ENCODE measurements at regions not wholly inside any gene's neighbourhood (a gene's known extent, or its start where the extent isn't known, plus 50 kb on each side); places are given as distances from the start of the nearest gene placed in this dataset.

- no peak for ATAC-seq
- H3K36me3 Mint-ChIP-seq = no peaks in the 10 kb centered on the region
These were observed 959.0 kb downstream of the GRIK2 start for GRCh38 chr6:102352552-102352951.

DNA sequence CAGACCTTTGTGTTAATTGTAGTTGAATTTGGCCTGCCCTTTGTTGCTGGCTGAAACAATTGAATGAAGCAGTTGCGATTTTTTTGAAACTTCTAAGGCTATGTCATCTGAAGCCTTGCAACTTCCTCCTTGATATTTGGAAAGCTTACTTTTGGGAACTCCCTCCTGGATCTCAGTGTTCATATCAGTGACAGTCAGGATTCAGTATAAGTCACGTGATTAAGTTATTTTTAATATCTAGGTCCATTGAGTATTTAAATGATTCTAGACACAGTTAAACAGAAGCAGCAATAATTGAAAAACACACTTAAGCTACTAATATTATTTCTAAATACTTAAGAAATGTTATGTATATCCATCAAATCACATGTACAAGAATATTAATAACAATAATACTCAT is 951.3 kb downstream of the GRIK2 start:
- no peak for DNase-seq (ENCODE audit: low spot score in 2 of 2)
- Mint-ChIP-seq H3K4me3 (no peak overlapping the region), H3K4me1 (no peaks in the 10 kb centered on the region), H3K36me3 (no peaks in the 10 kb centered on the region), H3K27ac (no peak overlapping the region), H3K9me3 (peaks cover 16% of the 10 kb centered on the region)
- no peak for ATAC-seq

More at GRCh38 chr6:102352552-102352951, 959.0 kb downstream of the GRIK2 start:
- Mint-ChIP-seq H3K4me1 (no peaks in the 10 kb centered on the region), H3K9me3 (peaks cover 9% of the 10 kb centered on the region), H3K4me3 (no peak overlapping the region), H3K27ac (no peak overlapping the region)
- no peak for DNase-seq (ENCODE audit: low spot score in 2 of 2)

GRCh38 chr6:102340311-102340710 is 946.8 kb downstream of the GRIK2 start:
- DNase-seq (ENCODE audit: low spot score in 2 of 2) (no peak), ATAC-seq (no peak)
- Mint-ChIP-seq H3K4me3 (no peak overlapping the region), H3K4me1 (no peaks in the 10 kb centered on the region), H3K36me3 (no peaks in the 10 kb centered on the region), H3K27ac (no peak overlapping the region), H3K9me3 (peaks cover 3% of the 10 kb centered on the region)

DNA sequence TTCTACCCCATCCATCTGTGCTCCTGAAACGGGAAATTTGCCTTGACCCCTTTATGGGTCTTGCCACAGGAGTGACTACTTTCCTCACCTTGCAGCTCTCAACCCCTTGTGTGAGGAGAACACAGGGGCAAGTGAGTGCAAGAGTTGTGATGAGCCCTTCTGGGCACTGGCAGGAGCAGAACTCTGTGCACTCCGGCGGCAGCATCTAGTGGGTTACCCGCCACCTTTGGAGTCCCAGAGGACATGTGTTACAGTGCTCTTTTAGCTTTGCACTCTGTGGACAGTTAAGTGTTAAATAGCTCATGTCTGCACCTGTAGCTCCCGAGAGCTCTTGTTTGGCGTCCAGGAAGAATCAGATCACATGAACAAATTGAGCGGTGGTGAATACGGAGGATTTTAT is 940.2 kb downstream of the GRIK2 start:
- no peak for ATAC-seq

DNA sequence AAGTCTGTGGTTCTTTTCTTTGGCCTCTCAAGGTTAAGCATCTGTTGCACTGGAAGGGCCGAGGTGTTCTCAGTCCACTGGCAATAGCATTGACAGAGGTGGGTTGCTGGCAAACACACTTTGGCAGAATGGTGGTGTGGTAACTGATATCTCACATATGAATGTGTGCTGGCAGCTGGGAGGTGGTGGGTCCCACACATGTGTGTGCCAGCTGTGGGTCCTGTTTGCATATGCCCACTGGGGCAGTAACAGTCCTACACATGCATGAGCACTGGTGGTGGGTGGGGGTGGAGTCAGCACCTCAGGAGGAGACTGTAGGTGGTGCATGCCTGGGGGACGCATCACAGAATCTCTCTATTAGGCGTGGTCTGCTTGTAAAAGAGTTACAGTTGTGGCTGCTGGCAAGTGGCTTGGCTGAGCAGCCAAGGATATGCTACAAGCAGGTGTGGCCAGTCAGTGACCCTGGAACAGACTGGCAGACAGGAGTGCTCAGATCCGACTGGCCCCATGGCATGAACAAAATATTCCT is 934.3 kb downstream of the GRIK2 start:
- no peaks in the 10 kb centered on the region for H3K36me3 Mint-ChIP-seq
- no peak for DNase-seq (ENCODE audit: low spot score in 2 of 2)
- peak; percentile 43 for ATAC-seq

More for the DNA sequence above, 940.2 kb downstream of the GRIK2 start:
- Mint-ChIP-seq H3K36me3 (no peaks in the 10 kb centered on the region), H3K27ac (no peak overlapping the region), H3K9me3 (peaks cover 8% of the 10 kb centered on the region), H3K4me1 (no peaks in the 10 kb centered on the region), H3K4me3 (no peak overlapping the region)
- no peak for DNase-seq (ENCODE audit: low spot score in 2 of 2)

GRCh38 chr6:102313699-102314098 is 920.2 kb downstream of the GRIK2 start:
- Mint-ChIP-seq H3K9me3 (peaks cover 11% of the 10 kb centered on the region), H3K27ac (no peak overlapping the region), H3K4me3 (no peak overlapping the region), H3K36me3 (no peaks in the 10 kb centered on the region), H3K4me1 (no peaks in the 10 kb centered on the region)
- ATAC-seq = no peak
- no peak for DNase-seq (ENCODE audit: low spot score in 2 of 2)

More for the DNA sequence above, 934.3 kb downstream of the GRIK2 start:
- Mint-ChIP-seq H3K4me1 (no peaks in the 10 kb centered on the region), H3K9me3 (peaks cover 5% of the 10 kb centered on the region), H3K27ac (no peak overlapping the region), H3K4me3 (no peak overlapping the region)

DNA sequence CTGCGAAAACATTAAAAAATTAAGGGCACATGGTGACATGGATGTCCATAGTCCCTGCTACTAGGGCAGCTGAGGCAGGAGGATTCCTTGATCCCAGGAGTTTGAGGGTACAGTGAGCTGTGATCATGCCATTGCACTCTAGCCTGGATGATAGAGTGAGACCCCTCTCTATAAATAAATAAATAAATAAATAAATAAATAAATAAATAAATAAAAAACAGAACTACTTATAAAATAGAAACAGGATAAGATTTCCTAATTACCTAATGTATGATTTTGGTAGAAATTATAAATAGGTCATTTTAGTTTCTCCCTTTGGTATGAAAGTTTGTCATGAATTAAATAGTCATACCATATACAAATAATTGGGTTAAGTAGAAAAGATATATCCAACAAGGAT is 916.2 kb downstream of the GRIK2 start:
- DNase-seq (ENCODE audit: low spot score in 2 of 2) (no peak), ATAC-seq (no peak)
- Mint-ChIP-seq H3K9me3 (peaks cover 21% of the 10 kb centered on the region), H3K27ac (no peak overlapping the region), H3K4me1 (no peaks in the 10 kb centered on the region), H3K36me3 (no peaks in the 10 kb centered on the region), H3K4me3 (no peak overlapping the region)

DNA sequence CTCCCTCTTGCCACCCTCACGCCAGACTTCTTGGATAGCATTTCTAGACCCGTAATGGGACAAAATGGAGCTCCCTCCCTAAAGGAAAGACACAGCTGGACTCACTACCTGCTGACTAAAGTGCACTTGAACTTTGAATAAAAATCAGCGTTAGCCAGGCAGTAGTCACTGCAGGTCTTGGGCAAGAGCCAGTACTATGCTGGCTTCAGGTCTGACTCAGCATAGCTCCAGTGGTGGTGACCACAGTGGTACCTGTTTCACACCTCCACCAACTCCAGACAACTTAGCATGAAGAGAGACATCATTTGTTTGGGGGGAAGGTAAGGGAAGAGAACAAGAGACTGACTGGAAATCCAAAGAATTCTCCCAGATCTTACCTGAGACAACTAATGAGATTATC is 906.8 kb downstream of the GRIK2 start:
- Mint-ChIP-seq H3K4me1 (no peaks in the 10 kb centered on the region), H3K4me3 (no peak overlapping the region), H3K27ac (no peak overlapping the region), H3K9me3 (peaks cover 33% of the 10 kb centered on the region), H3K36me3 (no peaks in the 10 kb centered on the region)
- DNase-seq (ENCODE audit: low spot score in 2 of 2) = no peak
- ATAC-seq = no peak

DNA sequence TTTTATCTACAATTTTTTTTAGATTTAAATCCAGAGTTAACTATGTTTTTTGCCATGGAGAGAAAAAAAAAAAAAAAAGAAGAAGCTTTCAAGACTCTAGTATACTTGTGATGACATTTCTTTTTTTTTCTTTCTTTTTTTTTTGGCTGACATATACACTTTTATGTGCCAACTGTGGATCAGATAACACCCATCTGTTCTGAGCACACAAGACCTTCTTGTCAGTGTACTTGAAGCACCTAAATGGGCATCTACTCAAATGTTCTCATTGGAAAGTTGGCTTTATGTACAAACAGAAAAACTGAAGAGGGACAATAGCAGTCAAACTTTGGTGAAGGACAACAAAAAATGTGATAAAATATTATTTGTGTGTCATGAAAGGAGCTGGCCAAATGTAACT is 904.5 kb downstream of the GRIK2 start:
- H3K4me1 Mint-ChIP-seq = no peaks in the 10 kb centered on the region
- ATAC-seq (no peak), DNase-seq (ENCODE audit: low spot score in 2 of 2) (no peak)
- H3K27ac Mint-ChIP-seq = no peak overlapping the region
- H3K4me3 Mint-ChIP-seq = no peak overlapping the region
- H3K9me3 Mint-ChIP-seq = peaks cover 43% of the 10 kb centered on the region
- H3K36me3 Mint-ChIP-seq = no peaks in the 10 kb centered on the region
